ENCODE measurements at regions not wholly inside any gene's neighbourhood (a gene's known extent, or its start where the extent isn't known, plus 50 kb on each side); places are given as distances from the start of the nearest gene placed in this dataset.

GRCh38 chr1:9435153-9435636 is 104.1 kb upstream of the SLC25A33 start:
- no peak for TF ChIP-seq CTCF (conservative IDR thresholded peaks at IDR 0.05; ENCODE audit: low read depth, low read length)
- H3K4me3 ChIP-seq (ENCODE audit: low read depth, low read length) = no peak overlapping the region
- no peak for DNase-seq (ENCODE audit: low read depth)

- no peak overlapping the region for H3K4me3 ChIP-seq (ENCODE audit: low read depth, low read length)
- DNase-seq (ENCODE audit: low read depth) = peak; percentile 91
- TF ChIP-seq CTCF (conservative IDR thresholded peaks at IDR 0.05; ENCODE audit: low read depth, low read length) = no peak
These were observed 103.2 kb upstream of the SLC25A33 start for GRCh38 chr1:9435854-9436640.

GRCh38 chr1:9437961-9438430 is 101.3 kb upstream of the SLC25A33 start:
- no peak for TF ChIP-seq CTCF (conservative IDR thresholded peaks at IDR 0.05; ENCODE audit: low read depth, low read length)
- H3K4me3 ChIP-seq (ENCODE audit: low read depth, low read length) = no peak overlapping the region
- DNase-seq (ENCODE audit: low read depth) = no peak

GRCh38 chr1:9438431-9439073 is 100.7 kb upstream of the SLC25A33 start:
- no peak for TF ChIP-seq CTCF (conservative IDR thresholded peaks at IDR 0.05; ENCODE audit: low read depth, low read length)
- H3K4me3 ChIP-seq (ENCODE audit: low read depth, low read length) = no peak overlapping the region
- peak; percentile 99 for DNase-seq (ENCODE audit: low read depth)

GRCh38 chr1:9439074-9439761 is 100.0 kb upstream of the SLC25A33 start:
- no peak for TF ChIP-seq CTCF (conservative IDR thresholded peaks at IDR 0.05; ENCODE audit: low read depth, low read length)
- no peak overlapping the region for H3K4me3 ChIP-seq (ENCODE audit: low read depth, low read length)
- no peak for DNase-seq (ENCODE audit: low read depth)

- H3K4me3 ChIP-seq (ENCODE audit: low read depth, low read length) = no peak overlapping the region
- TF ChIP-seq CTCF (conservative IDR thresholded peaks at IDR 0.05; ENCODE audit: low read depth, low read length) = no peak
- DNase-seq (ENCODE audit: low read depth) = no peak
These were observed 99.0 kb upstream of the SLC25A33 start for GRCh38 chr1:9440261-9440660.
